ENCODE measurements at regions not wholly inside any gene's neighbourhood (a gene's known extent, or its start where the extent isn't known, plus 50 kb on each side); places are given as distances from the start of the nearest gene placed in this dataset.

DNA sequence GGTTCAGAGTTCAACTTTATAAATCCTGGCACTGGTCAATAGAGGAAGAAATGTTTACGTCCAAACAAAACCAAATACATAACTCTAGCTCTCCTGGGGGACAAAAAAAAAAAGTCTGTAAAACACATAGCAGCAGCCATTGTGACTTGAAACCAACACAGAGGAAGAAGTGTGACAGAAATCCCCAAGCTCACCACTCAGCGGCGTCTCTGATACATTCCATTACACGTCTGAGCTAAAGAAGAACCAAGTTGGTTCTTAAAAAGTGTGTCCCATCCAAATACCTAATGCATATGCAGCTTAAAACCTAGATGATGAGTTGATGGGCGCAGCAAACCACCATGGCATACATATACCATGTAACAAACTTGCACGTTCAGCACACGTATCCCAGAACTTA, 58.3 kb upstream of the NANOS1 start:
- no peaks in the 10 kb centered on the region for H3K4me1 Mint-ChIP-seq
- TF ChIP-seq, protein P1, sequence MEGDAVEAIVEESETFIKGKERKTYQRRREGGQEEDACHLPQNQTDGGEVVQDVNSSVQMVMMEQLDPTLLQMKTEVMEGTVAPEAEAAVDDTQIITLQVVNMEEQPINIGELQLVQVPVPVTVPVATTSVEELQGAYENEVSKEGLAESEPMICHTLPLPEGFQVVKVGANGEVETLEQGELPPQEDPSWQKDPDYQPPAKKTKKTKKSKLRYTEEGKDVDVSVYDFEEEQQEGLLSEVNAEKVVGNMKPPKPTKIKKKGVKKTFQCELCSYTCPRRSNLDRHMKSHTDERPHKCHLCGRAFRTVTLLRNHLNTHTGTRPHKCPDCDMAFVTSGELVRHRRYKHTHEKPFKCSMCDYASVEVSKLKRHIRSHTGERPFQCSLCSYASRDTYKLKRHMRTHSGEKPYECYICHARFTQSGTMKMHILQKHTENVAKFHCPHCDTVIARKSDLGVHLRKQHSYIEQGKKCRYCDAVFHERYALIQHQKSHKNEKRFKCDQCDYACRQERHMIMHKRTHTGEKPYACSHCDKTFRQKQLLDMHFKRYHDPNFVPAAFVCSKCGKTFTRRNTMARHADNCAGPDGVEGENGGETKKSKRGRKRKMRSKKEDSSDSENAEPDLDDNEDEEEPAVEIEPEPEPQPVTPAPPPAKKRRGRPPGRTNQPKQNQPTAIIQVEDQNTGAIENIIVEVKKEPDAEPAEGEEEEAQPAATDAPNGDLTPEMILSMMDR (conservative IDR thresholded peaks at IDR 0.05): no peak
- DNase-seq: no peak

DNA sequence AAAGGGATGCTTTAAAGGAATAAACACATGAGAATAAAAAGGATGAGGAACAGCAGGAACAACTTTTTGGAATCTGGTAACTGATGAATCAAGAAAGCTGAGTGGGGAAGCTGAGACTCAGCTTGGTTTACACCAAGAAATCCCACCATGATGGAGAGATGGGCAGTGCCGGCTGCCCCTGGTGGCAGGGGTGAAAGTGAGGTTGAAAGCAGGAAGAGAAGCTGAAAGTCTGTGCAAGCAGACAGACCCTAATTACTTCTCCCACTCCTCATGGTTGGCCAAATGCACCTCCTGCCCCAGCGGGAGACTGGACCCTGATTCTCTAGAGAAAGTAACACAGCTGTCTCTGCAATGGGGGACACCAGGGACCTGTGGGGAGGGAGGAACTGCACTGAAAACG, 57.6 kb upstream of the NANOS1 start:
- H3K27me3 ChIP-seq (ENCODE audit: control insufficient read depth, insufficient read depth, low read length, poor library complexity, severe bottlenecking): no peaks in the 10 kb centered on the region
- H3K36me3 ChIP-seq (ENCODE audit: control insufficient read depth, insufficient read depth, low read length): no peaks in the 10 kb centered on the region
- H3K9ac ChIP-seq (ENCODE audit: extremely low read depth, low read length, poor library complexity, severe bottlenecking): no peak overlapping the region
- no peaks in the 10 kb centered on the region for H3K4me1 ChIP-seq (ENCODE audit: control insufficient read depth, insufficient read depth, low read length)
- Mint-ChIP-seq H3K36me3 (ENCODE audit: low read depth) (no peaks in the 10 kb centered on the region), H3K27me3 (ENCODE audit: insufficient read depth) (peaks cover 2% of the 10 kb centered on the region), H3K27ac (no peak overlapping the region), H3K9me3 (peaks cover 20% of the 10 kb centered on the region), H3K4me1 (no peaks in the 10 kb centered on the region), H3K4me3 (no peak overlapping the region)
- no peak overlapping the region for H3K4me3 ChIP-seq (ENCODE audit: low read length)
- DNase-seq: peak; percentile 42
- no peak overlapping the region for H3K27ac ChIP-seq (ENCODE audit: low read depth, low read length)
- TF ChIP-seq, protein P1 (conservative IDR thresholded peaks at IDR 0.05): peak; percentile 55
- WGBS, 2 experiments (ENCODE audit: insufficient coverage in 1 of 2, insufficient read length in 1 of 2): 84% methylated on average over 2 of the region's 3 CpGs; no CpG with 5 or more reads in 1 of the 2 experiments
- H3K9me3 ChIP-seq (ENCODE audit: control insufficient read depth, low read length): peaks cover 8% of the 10 kb centered on the region

More for the DNA sequence above, 58.3 kb upstream of the NANOS1 start:
- H3K4me1 ChIP-seq (ENCODE audit: control insufficient read depth, insufficient read depth, low read length): no peaks in the 10 kb centered on the region
- no peak overlapping the region for H3K4me3 ChIP-seq (ENCODE audit: low read length)
- Mint-ChIP-seq H3K9me3 (peaks cover 20% of the 10 kb centered on the region), H3K36me3 (ENCODE audit: low read depth) (no peaks in the 10 kb centered on the region), H3K27ac (no peak overlapping the region), H3K27me3 (ENCODE audit: insufficient read depth) (peaks cover 2% of the 10 kb centered on the region), H3K4me3 (no peak overlapping the region)
- peaks cover 8% of the 10 kb centered on the region for H3K9me3 ChIP-seq (ENCODE audit: control insufficient read depth, low read length)
- H3K27ac ChIP-seq (ENCODE audit: low read depth, low read length): no peak overlapping the region
- H3K27me3 ChIP-seq (ENCODE audit: control insufficient read depth, insufficient read depth, low read length, poor library complexity, severe bottlenecking): no peaks in the 10 kb centered on the region
- no peak overlapping the region for H3K9ac ChIP-seq (ENCODE audit: extremely low read depth, low read length, poor library complexity, severe bottlenecking)
- 86 to 89% methylated on average over 6 to 7 of the region's 7 CpGs for WGBS, 2 experiments (ENCODE audit: insufficient coverage in 1 of 2, insufficient read length in 1 of 2)
- no peaks in the 10 kb centered on the region for H3K36me3 ChIP-seq (ENCODE audit: control insufficient read depth, insufficient read depth, low read length)

DNA sequence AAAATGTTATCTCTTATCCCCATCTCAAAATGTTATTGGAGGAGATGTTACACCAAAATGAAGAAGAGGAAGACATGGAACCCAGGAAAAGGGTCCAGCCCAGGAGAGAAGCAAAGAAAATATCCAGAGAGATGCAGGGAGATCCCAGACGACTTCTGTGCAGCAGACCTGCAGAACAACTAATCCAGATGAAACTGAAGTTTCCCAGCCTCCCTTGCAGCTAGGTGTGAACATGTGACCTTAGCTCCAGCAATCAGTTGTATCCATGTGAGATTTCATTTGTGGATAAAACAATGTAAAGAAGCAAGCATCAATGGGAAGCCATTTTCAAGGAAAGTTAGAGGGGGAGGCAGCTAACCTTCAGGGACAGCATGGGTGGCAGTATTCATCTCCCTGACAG, 55.8 kb upstream of the NANOS1 start:
- Histone ChIP-seq H3K4me3 (ENCODE audit: low read length) (no peak overlapping the region), H3K9me3 (ENCODE audit: control insufficient read depth, low read length) (peaks cover 8% of the 10 kb centered on the region), H3K9ac (ENCODE audit: extremely low read depth, low read length, poor library complexity, severe bottlenecking) (no peak overlapping the region), H3K4me1 (ENCODE audit: control insufficient read depth, insufficient read depth, low read length) (no peaks in the 10 kb centered on the region), H3K36me3 (ENCODE audit: control insufficient read depth, insufficient read depth, low read length) (no peaks in the 10 kb centered on the region), H3K27ac (ENCODE audit: low read depth, low read length) (no peak overlapping the region), H3K27me3 (ENCODE audit: control insufficient read depth, insufficient read depth, low read length, poor library complexity, severe bottlenecking) (no peaks in the 10 kb centered on the region)
- H3K9me3 Mint-ChIP-seq: peaks cover 20% of the 10 kb centered on the region
- peaks cover 2% of the 10 kb centered on the region for H3K27me3 Mint-ChIP-seq (ENCODE audit: insufficient read depth)
- WGBS, 2 experiments (ENCODE audit: insufficient coverage in 1 of 2, insufficient read length in 1 of 2): 89 to 91% methylated on average over 1 of the region's 1 CpG
- no peak overlapping the region for H3K27ac Mint-ChIP-seq
- no peaks in the 10 kb centered on the region for H3K36me3 Mint-ChIP-seq (ENCODE audit: low read depth)
- H3K4me1 Mint-ChIP-seq: no peaks in the 10 kb centered on the region
- DNase-seq: peak; percentile 30
- TF ChIP-seq, protein P1 (conservative IDR thresholded peaks at IDR 0.05): no peak
- H3K4me3 Mint-ChIP-seq: no peak overlapping the region

All from endodermal cell (in vitro differentiated cells).